Left ventricle myocardium inferior (tissue), 1 donor: ENCODE measurements at regions not wholly inside any gene's neighbourhood (a gene's known extent, or its start where the extent isn't known, plus 50 kb on each side); places are given as distances from the start of the nearest gene placed in this dataset.

ENCODE experiments used
- DNase-seq: peaks from one replicate; pipeline ENCODE4 v3.0.0-alpha.2; 2020
- H3K27ac ChIP-seq: fragments of 200-600 bp; replicated peaks from 2 replicates; pipeline ENCODE4 v1.8.0; 2021
- H3K27me3 ChIP-seq: fragments of 200-600 bp; 2 replicates; pipeline ENCODE4 v1.8.0; 2021; ENCODE audit warnings: low read depth
- H3K36me3 ChIP-seq: fragments of 200-600 bp; 2 replicates; pipeline ENCODE4 v1.8.0; 2021
- H3K4me1 ChIP-seq: fragments of 200-600 bp; 2 replicates; pipeline ENCODE4 v1.8.0; 2021
- H3K4me3 ChIP-seq: fragments of 200-600 bp; 2 replicates; pipeline ENCODE4 v1.8.0; 2021; ENCODE audit warnings: mild to moderate bottlenecking, moderate library complexity
- H3K9me3 ChIP-seq: fragments of 200-600 bp; replicated peaks from 2 replicates; pipeline ENCODE4 v1.8.0; 2021
- intact Hi-C: fragments of 100-400 bp; cut with micrococcal nuclease; formaldehyde crosslinking; loops from one replicate; pipeline ENCODE4 v1.11.0; 2022
- TF ChIP-seq, protein P1 (sequence below): fragments of 200-600 bp; IDR thresholded peaks from 2 replicates; pipeline ENCODE4 v1.8.0; 2021; ENCODE audit warnings: antibody characterized with exemption, mild to moderate bottlenecking, borderline replicate concordance
- donor health status: DM: no; HTN: yes; CAD: no; lungs with severe emphysema.

DNA sequence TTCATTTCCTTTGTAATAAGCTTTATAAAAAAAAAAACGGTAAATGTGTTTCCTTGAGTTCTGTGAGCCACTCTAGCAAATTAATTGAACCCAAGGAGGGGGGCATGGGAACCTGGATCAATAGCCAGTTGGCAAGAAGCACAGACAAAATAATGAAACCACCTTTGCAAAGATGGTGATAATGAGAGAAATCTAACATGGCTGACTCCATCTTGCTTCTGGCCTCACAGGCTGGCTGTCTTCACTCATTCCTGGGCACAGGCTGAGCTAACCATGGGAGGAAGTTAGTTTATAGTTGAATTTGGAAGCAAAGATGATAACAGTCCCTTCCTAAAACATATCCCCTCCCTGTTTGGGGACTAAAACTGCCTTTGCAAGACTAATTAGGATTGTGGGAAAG lies 95.1 kb downstream of the B3GNT2 start:
- no peak for DNase-seq
- intact Hi-C loops, result no loop called here
- Histone ChIP-seq H3K4me1 (peaks cover 60% of the 10 kb centered on the region), H3K36me3 (no peaks in the 10 kb centered on the region), H3K27me3 (no peaks in the 10 kb centered on the region), H3K4me3 (no peak overlapping the region), H3K27ac (no peak overlapping the region), H3K9me3 (no peaks in the 10 kb centered on the region)
- TF ChIP-seq, protein P1, sequence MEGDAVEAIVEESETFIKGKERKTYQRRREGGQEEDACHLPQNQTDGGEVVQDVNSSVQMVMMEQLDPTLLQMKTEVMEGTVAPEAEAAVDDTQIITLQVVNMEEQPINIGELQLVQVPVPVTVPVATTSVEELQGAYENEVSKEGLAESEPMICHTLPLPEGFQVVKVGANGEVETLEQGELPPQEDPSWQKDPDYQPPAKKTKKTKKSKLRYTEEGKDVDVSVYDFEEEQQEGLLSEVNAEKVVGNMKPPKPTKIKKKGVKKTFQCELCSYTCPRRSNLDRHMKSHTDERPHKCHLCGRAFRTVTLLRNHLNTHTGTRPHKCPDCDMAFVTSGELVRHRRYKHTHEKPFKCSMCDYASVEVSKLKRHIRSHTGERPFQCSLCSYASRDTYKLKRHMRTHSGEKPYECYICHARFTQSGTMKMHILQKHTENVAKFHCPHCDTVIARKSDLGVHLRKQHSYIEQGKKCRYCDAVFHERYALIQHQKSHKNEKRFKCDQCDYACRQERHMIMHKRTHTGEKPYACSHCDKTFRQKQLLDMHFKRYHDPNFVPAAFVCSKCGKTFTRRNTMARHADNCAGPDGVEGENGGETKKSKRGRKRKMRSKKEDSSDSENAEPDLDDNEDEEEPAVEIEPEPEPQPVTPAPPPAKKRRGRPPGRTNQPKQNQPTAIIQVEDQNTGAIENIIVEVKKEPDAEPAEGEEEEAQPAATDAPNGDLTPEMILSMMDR, result no peak

DNA sequence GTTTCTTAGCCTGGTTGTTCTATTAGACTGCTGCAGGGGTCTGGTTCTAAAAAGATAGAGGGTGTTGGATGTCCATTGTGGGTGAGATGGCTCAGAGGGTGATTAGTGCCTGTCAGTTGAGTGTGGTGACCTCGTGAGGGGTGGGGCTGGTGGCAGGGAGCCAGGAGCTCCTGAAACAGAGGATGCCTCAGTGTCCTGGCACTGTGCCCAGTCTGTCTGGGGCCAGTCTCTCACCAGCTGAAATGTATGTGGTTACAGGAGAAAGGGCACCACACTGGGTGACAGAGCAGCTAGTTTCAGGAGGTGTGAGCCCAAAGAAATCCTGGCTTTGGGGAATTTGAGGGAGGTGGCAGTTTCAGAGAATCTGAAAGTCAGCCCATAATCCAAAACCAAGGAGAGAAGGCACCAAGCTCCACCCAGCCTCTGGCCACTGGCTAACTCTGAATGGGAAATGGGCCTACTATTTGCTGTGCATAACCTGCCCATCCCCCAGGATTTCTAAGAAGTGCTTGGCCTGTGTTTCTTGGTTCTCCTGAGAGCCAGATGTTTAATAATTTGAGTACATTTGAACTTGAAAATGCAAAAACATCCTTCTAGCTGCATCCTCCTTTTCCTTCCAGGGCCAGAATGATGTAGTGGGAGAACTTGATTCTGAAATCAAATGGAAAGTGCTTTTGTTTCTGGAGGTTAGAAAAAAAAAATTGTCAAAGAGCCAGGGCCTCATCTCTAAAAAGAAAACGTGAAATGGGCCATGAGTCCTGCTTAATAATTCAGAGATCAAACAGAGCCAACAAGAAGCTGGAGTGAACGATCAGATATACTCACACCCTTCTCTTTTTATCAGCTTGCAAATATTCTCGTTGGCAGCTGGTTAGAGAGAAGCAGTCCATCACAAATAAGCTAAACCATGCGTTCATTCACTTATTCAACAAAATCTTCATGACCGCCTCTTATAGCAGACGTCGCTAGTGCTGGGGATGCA lies 92.3 kb downstream of the B3GNT2 start:
- peaks cover 26% of the 10 kb centered on the region for H3K9me3 ChIP-seq
- H3K4me3 ChIP-seq, result no peak overlapping the region
- peaks cover 36% of the 10 kb centered on the region for H3K4me1 ChIP-seq
- DNase-seq, result peak; percentile 80
- no peaks in the 10 kb centered on the region for H3K27me3 ChIP-seq
- peaks cover 5% of the 10 kb centered on the region for H3K36me3 ChIP-seq
- H3K27ac ChIP-seq, result peak overlapping the region; percentile 64
- TF ChIP-seq, protein P1, result no peak
- intact Hi-C loops, result no loop called here

DNA sequence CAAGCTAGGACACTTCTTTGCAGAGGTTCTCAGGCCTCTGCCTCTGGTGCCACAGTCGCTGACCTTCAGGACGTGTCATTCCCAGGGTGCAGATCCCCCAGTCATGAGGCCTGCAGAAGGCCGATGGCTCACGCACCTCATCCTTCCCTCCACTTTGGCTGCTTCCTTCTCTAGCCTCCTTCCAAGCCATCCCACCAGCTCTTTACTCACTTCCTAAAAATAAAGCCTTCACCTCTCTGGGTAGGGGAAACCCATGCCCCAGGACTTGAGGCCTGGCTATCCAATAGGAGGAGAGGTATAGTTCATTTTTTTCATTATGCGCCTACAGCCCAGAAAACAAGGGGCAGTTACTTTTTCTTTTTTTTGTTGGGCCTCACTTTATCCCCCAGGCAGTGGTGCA lies 91.4 kb downstream of the B3GNT2 start:
- H3K27ac ChIP-seq, result peak overlapping the region; percentile 64
- H3K36me3 ChIP-seq, result peaks cover 5% of the 10 kb centered on the region
- intact Hi-C loops, result no loop called here
- TF ChIP-seq, protein P1, result no peak
- H3K4me3 ChIP-seq, result no peak overlapping the region
- H3K27me3 ChIP-seq, result no peaks in the 10 kb centered on the region
- DNase-seq, result no peak
- peaks cover 26% of the 10 kb centered on the region for H3K9me3 ChIP-seq
- H3K4me1 ChIP-seq, result peaks cover 27% of the 10 kb centered on the region

DNA sequence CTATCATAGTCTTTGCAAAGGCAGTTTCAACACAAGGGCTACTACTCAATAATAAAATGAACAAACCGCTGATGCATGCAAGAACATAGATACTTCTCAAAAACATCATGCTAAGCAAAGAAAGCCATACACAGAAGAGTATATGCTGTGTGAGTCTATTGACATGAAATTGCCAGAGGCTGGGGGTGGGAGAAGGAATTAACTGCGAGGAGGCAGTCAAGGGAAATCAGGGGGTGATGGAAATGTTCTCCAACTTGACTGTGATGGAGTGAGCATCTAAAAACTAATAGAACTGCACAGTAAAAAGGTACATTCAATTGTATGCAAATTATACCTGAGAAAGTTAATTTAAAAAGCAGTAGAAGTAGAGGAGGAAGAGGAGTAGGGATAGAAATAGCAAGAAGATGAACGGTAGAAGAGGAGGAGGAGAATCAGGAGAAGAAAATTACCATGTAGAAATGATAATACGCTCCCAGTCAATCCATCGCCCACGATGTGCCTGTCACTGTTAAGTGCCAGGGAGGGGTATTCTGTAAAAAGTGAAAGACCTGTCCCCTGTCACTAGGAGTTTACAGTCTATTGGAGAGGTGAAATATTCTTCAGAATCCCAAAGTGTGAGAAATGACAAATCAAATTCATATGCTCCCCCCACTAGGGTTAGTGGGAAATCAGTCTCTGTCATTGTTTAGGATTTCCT lies 90.3 kb downstream of the B3GNT2 start:
- H3K27me3 ChIP-seq, result no peaks in the 10 kb centered on the region
- peaks cover 5% of the 10 kb centered on the region for H3K36me3 ChIP-seq
- peaks cover 26% of the 10 kb centered on the region for H3K9me3 ChIP-seq
- intact Hi-C loops, result no loop called here
- no peak overlapping the region for H3K4me3 ChIP-seq
- H3K4me1 ChIP-seq, result peaks cover 29% of the 10 kb centered on the region
- TF ChIP-seq, protein P1, result no peak
- DNase-seq, result no peak
- no peak overlapping the region for H3K27ac ChIP-seq

DNA sequence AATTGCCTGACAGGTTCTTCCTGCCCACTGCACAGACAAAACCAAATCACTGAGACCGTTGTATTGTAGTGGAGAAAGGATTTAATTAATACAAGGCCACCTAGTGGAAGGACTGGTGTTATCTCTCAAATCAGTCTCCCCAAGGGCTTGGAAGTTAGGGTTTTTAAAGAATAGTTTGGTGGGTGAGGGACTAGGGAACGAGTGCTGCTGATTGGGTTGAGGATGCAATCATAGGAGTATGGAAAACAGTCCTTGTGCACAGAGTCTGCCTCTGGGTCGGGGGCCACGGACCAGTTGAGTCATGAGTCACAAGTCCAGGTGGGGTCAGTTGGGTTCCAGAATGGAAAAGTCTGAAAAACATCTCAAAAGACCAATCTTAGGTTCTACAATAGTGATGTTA lies 89.1 kb downstream of the B3GNT2 start:
- Histone ChIP-seq H3K27ac (no peak overlapping the region), H3K9me3 (peaks cover 26% of the 10 kb centered on the region), H3K4me1 (peaks cover 29% of the 10 kb centered on the region), H3K36me3 (peaks cover 5% of the 10 kb centered on the region), H3K4me3 (no peak overlapping the region), H3K27me3 (no peaks in the 10 kb centered on the region)
- no peak for DNase-seq
- TF ChIP-seq, protein P1, result no peak
- intact Hi-C loops, result no loop called here
